ENCODE measurements at regions not wholly inside any gene's neighbourhood (a gene's known extent, or its start where the extent isn't known, plus 50 kb on each side); places are given as distances from the start of the nearest gene placed in this dataset.

- TF ChIP-seq, protein P1, sequence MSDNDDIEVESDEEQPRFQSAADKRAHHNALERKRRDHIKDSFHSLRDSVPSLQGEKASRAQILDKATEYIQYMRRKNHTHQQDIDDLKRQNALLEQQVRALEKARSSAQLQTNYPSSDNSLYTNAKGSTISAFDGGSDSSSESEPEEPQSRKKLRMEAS (IDR thresholded peaks at IDR 0.05): no peak
- TF ChIP-seq JUND (IDR thresholded peaks at IDR 0.05; ENCODE audit: low read length) (no peak), POLR2A (IDR thresholded peaks at IDR 0.05; ENCODE audit: control extremely low read depth in 1 of 2, low read depth in 2 of 2, low read length in 2 of 2) (no peak), JUN (IDR thresholded peaks at IDR 0.05; ENCODE audit: low read depth, low read length) (no peak), EP300 (IDR thresholded peaks at IDR 0.05; ENCODE audit: borderline replicate concordance in 1 of 2, low read depth in 2 of 2, low read length in 2 of 2) (no peak), MAFK (IDR thresholded peaks at IDR 0.05; ENCODE audit: low read depth, low read length) (no peak), CTCF (IDR thresholded peaks at IDR 0.05; ENCODE audit: control extremely low read depth in 1 of 3, insufficient read depth in 1 of 3, low read depth in 1 of 3, low read length in 3 of 3) (no peak), SIN3A (conservative IDR thresholded peaks at IDR 0.05 in 1 of 2, IDR thresholded peaks at IDR 0.05 in 1 of 2; ENCODE audit: low read depth in 1 of 2, low read length in 2 of 2) (no peak), EZH2 (IDR thresholded peaks at IDR 0.05; ENCODE audit: low read depth, low read length, severe bottlenecking) (no peak), YY1 (IDR thresholded peaks at IDR 0.05; ENCODE audit: low read depth, low read length) (no peak), CHD2 (IDR thresholded peaks at IDR 0.05; ENCODE audit: low read length) (no peak), HDAC6 (IDR thresholded peaks at IDR 0.05; ENCODE audit: low read depth, low read length) (no peak), TCF12 (IDR thresholded peaks at IDR 0.05; ENCODE audit: low read depth, low read length) (no peak)
- TF ChIP-seq, protein P2, sequence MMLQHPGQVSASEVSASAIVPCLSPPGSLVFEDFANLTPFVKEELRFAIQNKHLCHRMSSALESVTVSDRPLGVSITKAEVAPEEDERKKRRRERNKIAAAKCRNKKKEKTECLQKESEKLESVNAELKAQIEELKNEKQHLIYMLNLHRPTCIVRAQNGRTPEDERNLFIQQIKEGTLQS (IDR thresholded peaks at IDR 0.05; ENCODE audit: insufficient read depth, low read depth, low read length): no peak
Measured at GRCh38 chr3:23055733-23056376, 147.3 kb upstream of the UBE2E2 start.

Measured in H1 (cell line).